Heart right ventricle (tissue), 16 donors: ENCODE measurements at regions not wholly inside any gene's neighbourhood (a gene's known extent, or its start where the extent isn't known, plus 50 kb on each side); places are given as distances from the start of the nearest gene placed in this dataset.

Experiments
- ATAC-seq, 8 donors: fragments of 200-7000 bp; cut with Tn5 transposase; one replicate each; pipeline ENCODE4 v1.9.1; 2020; ENCODE audit warnings: mild to moderate bottlenecking in 8 of 8, moderate library complexity in 8 of 8, moderate number of reproducible peaks in 1 of 8
- DNase-seq, 2 donors: peaks; one replicate each; pipeline ENCODE4 v3.0.0-alpha.2; 2020
- H3K27ac ChIP-seq, 10 donors: fragments of 200-600 bp; sonication (generic) in 2 of 10; one replicate each; pipeline versions ENCODE4 v1.5.0 to v1.8.0; 2020 to 2022; ENCODE audit warnings: mild to moderate bottlenecking in 3 of 10
- H3K27me3 ChIP-seq, 7 donors: fragments of 200-600 bp; one replicate each; pipeline ENCODE4 v1.8.0; 2021 to 2022; ENCODE audit warnings: mild to moderate bottlenecking in 2 of 7
- H3K36me3 ChIP-seq, 9 donors: fragments of 200-600 bp; sonication (generic) in 1 of 9; one replicate each; pipeline versions ENCODE4 v1.5.0 to v1.8.0; 2020 to 2022; ENCODE audit warnings: mild to moderate bottlenecking in 2 of 9
- H3K4me1 ChIP-seq, 9 donors: fragments of 200-600 bp; sonication (generic) in 1 of 9; one replicate each; pipeline versions ENCODE4 v1.5.0 to v1.8.0; 2020 to 2022; ENCODE audit warnings: mild to moderate bottlenecking in 4 of 9
- H3K4me3 ChIP-seq, 10 donors: fragments of 200-600 bp; sonication (generic) in 2 of 10; one replicate each; pipeline versions ENCODE4 v1.5.0 to v1.8.0; 2020 to 2022; ENCODE audit warnings: mild to moderate bottlenecking in 7 of 10, moderate library complexity in 2 of 10
- H3K9me3 ChIP-seq, 11 donors: fragments of 200-600 bp in 10 of 11; sonication (generic) in 2 of 11; one replicate each; pipeline versions ENCODE4 v1.5.0 to v1.8.0; 2013 to 2022; ENCODE audit warnings: mild to moderate bottlenecking in 2 of 11, control low read depth in 1 of 11, moderate library complexity in 1 of 11
- WGBS, 2 donors: extraction: QIAGEN DNeasy Blood & Tissue Kit; methylation state at CpG; one replicate each; pipeline ENCODE4 v1.1.7; 2013; ENCODE audit warnings: inconsistent platforms in 1 of 2; 5-methylcytosine and 5-hydroxymethylcytosine counted together
- intact Hi-C, 10 donors: fragments of 100-400 bp; cut with DNase I; formaldehyde crosslinking; loops; one replicate each; pipeline versions ENCODE4 v1.11.1 to v1.14.2; 2022
- TF ChIP-seq, protein P1 (sequence below), 9 donors: fragments of 200-600 bp; sonication (generic) in 2 of 9; IDR thresholded peaks; one replicate each; pipeline versions ENCODE4 v1.5.0 to v1.8.0; 2021 to 2022; ENCODE audit warnings: antibody characterized with exemption in 9 of 9, mild to moderate bottlenecking in 5 of 9, moderate library complexity in 1 of 9
- donor health status: Arrhythmogenic right ventricular cardiomyopathy.
- donor health status: ischemic (EF 13 %, LVEDD 7.1; RV severe dilation, severe dysfunction).
- donor health status: healthy with polysubstance abuse.
- donor health status: DM: no; HTN: yes; CAD: no.
- donor health status: DM: no; HTN: no; CAD: no.
- donor health status: ischemic (EF 25% LVEDD 6.9; RV normal size, moderate dysfunction).
- donor health status: ischemic (EF 25% LVEDD 5.7; RV mildly dilated, moderate dysfunction).
- donor health status: healthy.
- donor health status: DM: yes; HTN: yes; CAD: no.
- donor health status: Ischemic cardiomyopathy.
- donor health status: ischemic (EF 35%, LVEDD 5.7; RV mildly dilated, moderate dysfunction).
- donor health status: nonischemic (EF 11% LVEDD 7.7; RV severe dilation, severe dysfunction).
- donor health status: DM: yes; HTN: yes; CAD: no.
- donor health status: PGD.
- donor health status: ischemic (EF 29% LVEDD 5.4; RV normal size, mild dysfunction).
- donor health status: nonischemic (EF 23%, LVEDD 6.1; RV moderate dilation, normal function).

DNA sequence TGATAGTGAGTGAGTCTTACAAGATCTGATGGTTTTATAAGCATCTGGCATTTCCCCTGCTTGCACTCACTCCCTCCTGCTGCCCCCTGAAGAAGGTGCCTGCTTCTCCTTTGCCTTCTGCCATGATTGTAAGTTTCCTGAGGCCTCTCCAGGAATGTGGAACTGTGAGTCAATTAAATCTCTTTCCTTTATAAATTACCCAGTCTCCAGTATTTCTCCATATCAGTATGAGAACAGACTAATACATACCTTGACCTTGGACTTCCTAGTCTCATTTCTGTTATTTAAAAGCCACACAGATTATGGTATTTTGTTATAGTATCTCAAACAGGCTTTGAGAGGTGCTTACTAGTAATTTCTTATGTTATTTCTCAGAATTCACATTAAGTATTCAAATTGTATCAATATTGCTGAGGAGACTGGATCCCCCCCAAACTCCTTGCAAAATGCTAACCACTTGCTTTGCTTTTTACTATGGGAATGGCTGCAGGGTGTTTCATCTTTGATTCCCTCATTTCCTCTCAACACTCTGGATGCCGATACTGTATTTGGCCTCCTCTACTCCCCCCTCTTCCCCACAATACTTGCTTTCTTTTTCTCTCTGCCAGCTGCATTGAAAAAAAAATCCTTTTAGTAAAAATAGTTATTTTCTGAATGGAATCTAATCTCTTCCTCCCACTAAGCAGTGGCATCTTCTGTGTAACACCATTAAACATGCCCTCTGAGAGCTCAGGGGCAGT, 96.9 kb upstream of the WLS start:
- intact Hi-C loops, result loop anchor here in 2 of 10 donors (10.0 kb wide), 2 partner anchors 94 to 564 kb away; partner anchors contain the start of gene WLS (in 2 of the 2)
- H3K27me3 ChIP-seq, result no peaks in the 10 kb centered on the region
- TF ChIP-seq, protein P1, sequence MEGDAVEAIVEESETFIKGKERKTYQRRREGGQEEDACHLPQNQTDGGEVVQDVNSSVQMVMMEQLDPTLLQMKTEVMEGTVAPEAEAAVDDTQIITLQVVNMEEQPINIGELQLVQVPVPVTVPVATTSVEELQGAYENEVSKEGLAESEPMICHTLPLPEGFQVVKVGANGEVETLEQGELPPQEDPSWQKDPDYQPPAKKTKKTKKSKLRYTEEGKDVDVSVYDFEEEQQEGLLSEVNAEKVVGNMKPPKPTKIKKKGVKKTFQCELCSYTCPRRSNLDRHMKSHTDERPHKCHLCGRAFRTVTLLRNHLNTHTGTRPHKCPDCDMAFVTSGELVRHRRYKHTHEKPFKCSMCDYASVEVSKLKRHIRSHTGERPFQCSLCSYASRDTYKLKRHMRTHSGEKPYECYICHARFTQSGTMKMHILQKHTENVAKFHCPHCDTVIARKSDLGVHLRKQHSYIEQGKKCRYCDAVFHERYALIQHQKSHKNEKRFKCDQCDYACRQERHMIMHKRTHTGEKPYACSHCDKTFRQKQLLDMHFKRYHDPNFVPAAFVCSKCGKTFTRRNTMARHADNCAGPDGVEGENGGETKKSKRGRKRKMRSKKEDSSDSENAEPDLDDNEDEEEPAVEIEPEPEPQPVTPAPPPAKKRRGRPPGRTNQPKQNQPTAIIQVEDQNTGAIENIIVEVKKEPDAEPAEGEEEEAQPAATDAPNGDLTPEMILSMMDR (IDR thresholded peaks at IDR 0.05), result no peak
- H3K36me3 ChIP-seq, result no peaks in the 10 kb centered on the region
- H3K9me3 ChIP-seq, result no peaks in the 10 kb centered on the region
- H3K4me1 ChIP-seq, result peaks cover 0 to 12% (median 0%) of the 10 kb centered on the region in 9 donors
- WGBS, 2 donors, result 43 to 63% methylated on average over 1 of the region's 1 CpG
- ATAC-seq, result no peak
- no peak overlapping the region for H3K4me3 ChIP-seq
- no peak for DNase-seq
- H3K27ac ChIP-seq, result no peak overlapping the region

DNA sequence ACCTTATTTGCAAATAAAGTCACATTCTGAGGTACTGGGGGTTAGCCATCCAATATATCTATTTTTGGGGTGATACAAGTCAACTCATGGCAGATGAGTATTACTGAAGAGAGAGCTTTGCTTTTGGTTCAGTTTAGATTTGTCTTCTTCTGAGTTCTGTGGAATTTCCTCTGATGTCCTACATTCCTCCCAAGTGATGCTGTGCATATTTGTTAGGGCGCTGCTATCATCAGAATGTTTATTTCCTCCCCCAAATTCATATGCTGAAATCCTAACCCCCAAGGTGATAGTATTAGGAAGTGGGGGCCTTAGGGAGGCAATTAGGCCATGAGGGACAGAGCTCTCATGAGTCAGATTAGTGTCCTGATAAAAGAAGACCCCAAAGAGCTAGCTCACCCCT, 96.2 kb upstream of the WLS start:
- Histone ChIP-seq H3K4me3 (no peak overlapping the region), H3K4me1 (peaks cover 0 to 12% (median 0%) of the 10 kb centered on the region in 9 donors), H3K9me3 (no peaks in the 10 kb centered on the region), H3K27ac (no peak overlapping the region), H3K36me3 (no peaks in the 10 kb centered on the region), H3K27me3 (no peaks in the 10 kb centered on the region)
- no peak for DNase-seq
- WGBS, 2 donors, result 95 to 97% methylated on average over 1 of the region's 1 CpG
- TF ChIP-seq, protein P1 (IDR thresholded peaks at IDR 0.05), result no peak
- intact Hi-C loops, result loop anchor here in 2 of 10 donors (10.0 kb wide), 2 partner anchors 94 to 564 kb away; partner anchors contain the start of gene WLS (in 2 of the 2)
- ATAC-seq, result no peak

DNA sequence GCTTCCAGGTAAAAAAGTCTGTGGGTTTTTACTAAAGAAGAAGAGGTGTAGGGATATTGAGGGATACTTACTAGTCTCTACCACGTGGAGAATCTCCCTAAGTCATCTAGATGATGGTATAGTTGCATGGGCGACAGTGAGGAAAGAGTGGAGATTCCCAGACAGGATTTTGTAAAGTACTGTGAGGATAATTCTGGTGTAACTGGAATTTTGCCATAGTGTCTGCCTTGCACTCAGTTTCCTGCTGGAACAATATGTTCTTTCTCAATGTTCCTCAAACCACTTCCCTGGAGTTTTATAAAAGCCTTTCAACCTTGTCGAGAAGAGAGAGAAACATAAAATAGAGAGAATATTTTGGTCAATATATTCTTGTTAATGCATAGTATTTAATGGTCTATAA, 95.1 kb upstream of the WLS start:
- Histone ChIP-seq H3K4me3 (no peak overlapping the region), H3K4me1 (peaks cover 0 to 21% (median 0%) of the 10 kb centered on the region in 9 donors), H3K27ac (no peak overlapping the region), H3K36me3 (no peaks in the 10 kb centered on the region), H3K9me3 (no peaks in the 10 kb centered on the region), H3K27me3 (no peaks in the 10 kb centered on the region)
- ATAC-seq, result peak in 4 of 8 donors; percentile 25 to 79 (median 50)
- no peak for DNase-seq
- TF ChIP-seq, protein P1 (IDR thresholded peaks at IDR 0.05), result no peak
- intact Hi-C loops, result loop anchor here in 2 of 10 donors (10.0 kb wide), 2 partner anchors 93 to 563 kb away; partner anchors contain the start of gene WLS (in 2 of the 2)
- WGBS, 2 donors, result 37 to 60% methylated on average over 3 of the region's 3 CpGs

DNA sequence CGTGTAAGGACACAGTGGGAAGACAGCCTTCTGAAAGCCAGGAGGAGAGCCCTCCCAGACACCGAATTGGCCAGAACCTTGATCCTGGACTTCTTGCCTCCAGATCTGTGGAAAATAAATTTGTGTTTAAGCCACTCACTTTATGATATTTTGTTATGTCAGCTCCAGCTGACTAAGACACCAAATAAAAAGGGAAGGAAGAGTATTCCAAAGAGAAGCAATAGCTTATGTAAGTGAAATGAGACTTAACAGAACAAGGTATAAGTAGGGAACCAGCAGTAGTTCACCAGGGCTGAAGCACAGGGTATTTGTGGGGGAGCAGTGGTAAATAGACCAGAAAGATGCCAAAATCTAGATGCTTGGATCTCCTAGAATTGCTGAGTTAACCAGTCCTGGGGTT, 94.2 kb upstream of the WLS start:
- ATAC-seq, result peak in 2 of 8 donors; percentile 13 to 31
- H3K4me1 ChIP-seq, result peaks cover 0 to 23% (median 0%) of the 10 kb centered on the region in 9 donors

More for the DNA sequence above, 94.2 kb upstream of the WLS start:
- no peaks in the 10 kb centered on the region for H3K27me3 ChIP-seq
- H3K4me3 ChIP-seq, result no peak overlapping the region
- intact Hi-C loops, result loop anchor here in 2 of 10 donors (10.0 kb wide), 2 partner anchors 92 to 562 kb away; partner anchors contain the start of gene WLS (in 2 of the 2)
- TF ChIP-seq, protein P1 (IDR thresholded peaks at IDR 0.05), result no peak
- no peaks in the 10 kb centered on the region for H3K9me3 ChIP-seq
- H3K27ac ChIP-seq, result no peak overlapping the region
- no peak for DNase-seq
- 88 to 89% methylated on average over 2 of the region's 2 CpGs for whole genome bisulfite sequencing, 2 donors
- no peaks in the 10 kb centered on the region for H3K36me3 ChIP-seq
